KMS-11 (cell line): ENCODE measurements at regions not wholly inside any gene's neighbourhood (a gene's known extent, or its start where the extent isn't known, plus 50 kb on each side); places are given as distances from the start of the nearest gene placed in this dataset.

ENCODE experiments used
- H2AFZ ChIP-seq: fragments of 200-600 bp; sonication (generic); 2 replicates; pipeline ENCODE4 v1.6.1; 2016; ENCODE audit warnings: antibody characterized with exemption, mixed run types, low read depth
- H3K27ac ChIP-seq: fragments of 200-600 bp; sonication (generic); 2 replicates; pipeline ENCODE4 v1.6.1; 2016; ENCODE audit warnings: mild to moderate bottlenecking, mixed run types
- H3K27me3 ChIP-seq: fragments of 200-600 bp; sonication (generic); 2 replicates; pipeline ENCODE4 v1.6.1; 2017; ENCODE audit warnings: mild to moderate bottlenecking, low read depth, mixed run types, moderate library complexity; ENCODE audit not compliant: insufficient read depth
- H3K36me3 ChIP-seq: fragments of 200-600 bp; sonication (generic); 2 replicates; pipeline ENCODE4 v1.6.1; 2017; ENCODE audit warnings: mild to moderate bottlenecking, mixed run types; ENCODE audit not compliant: insufficient read depth
- H3K4me1 ChIP-seq: fragments of 200-600 bp; sonication (generic); 2 replicates; pipeline ENCODE4 v1.6.1; 2016; ENCODE audit warnings: mild to moderate bottlenecking, low read depth, mixed run types; ENCODE audit not compliant: poor library complexity, severe bottlenecking
- H3K4me2 ChIP-seq: fragments of 200-600 bp; sonication (generic); 2 replicates; pipeline ENCODE4 v1.7.0; 2016; ENCODE audit warnings: mild to moderate bottlenecking, mixed run types
- H3K4me3 ChIP-seq: fragments of 200-600 bp; sonication (generic); IDR thresholded peaks from 2 replicates; pipeline ENCODE4 v1.6.1; 2017; ENCODE audit warnings: low read depth, low read length, mixed read lengths; ENCODE audit not compliant: insufficient read depth
- H3K79me2 ChIP-seq: fragments of 200-600 bp; sonication (generic); 2 replicates; pipeline ENCODE4 v1.6.1; 2016; ENCODE audit warnings: low read depth, mixed run types; ENCODE audit not compliant: insufficient read depth
- H3K9ac ChIP-seq: fragments of 200-600 bp; sonication (generic); 2 replicates; pipeline ENCODE4 v1.6.1; 2016; ENCODE audit warnings: mild to moderate bottlenecking, mixed run types
- H4K20me1 ChIP-seq: fragments of 200-600 bp; sonication (generic); 2 replicates; pipeline ENCODE4 v1.6.1; 2016; ENCODE audit warnings: mild to moderate bottlenecking, mixed run types; ENCODE audit not compliant: insufficient read depth
- CTCF ChIP-seq: fragments of 200-600 bp; sonication (generic); conservative IDR thresholded peaks from 2 replicates; pipeline ENCODE4 v1.6.1; 2017; ENCODE audit warnings: low read depth, mild to moderate bottlenecking, antibody characterized with exemption, low read length, moderate library complexity, mixed read lengths

DNA sequence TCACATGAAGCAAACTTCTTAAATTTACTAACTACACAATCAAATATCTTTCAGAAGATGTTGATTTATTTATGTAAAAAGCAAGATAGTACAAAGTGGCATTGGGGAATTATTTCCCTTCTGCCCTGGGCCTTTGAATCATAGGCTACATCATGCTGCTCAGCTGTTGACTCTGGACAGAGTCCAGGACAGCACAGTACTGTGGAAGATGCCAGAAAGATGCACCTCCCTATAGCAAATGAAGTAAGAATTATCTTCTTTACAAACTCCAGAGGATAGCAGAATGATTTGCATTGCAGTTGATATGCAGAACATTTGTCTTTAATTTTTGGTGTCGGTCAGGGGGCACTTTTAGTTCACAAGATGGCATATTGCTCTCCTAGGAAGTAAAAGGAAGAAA lies 1354.5 kb upstream of the ZEB2 start:
- H3K4me1 ChIP-seq: no peaks in the 10 kb centered on the region
- no peak overlapping the region for H3K9ac ChIP-seq
- H4K20me1 ChIP-seq: no peaks in the 10 kb centered on the region
- H3K36me3 ChIP-seq: no peaks in the 10 kb centered on the region
- no peaks in the 10 kb centered on the region for H3K79me2 ChIP-seq
- H2AFZ ChIP-seq: no peak overlapping the region
- no peak overlapping the region for H3K4me3 ChIP-seq
- TF ChIP-seq CTCF: no peak
- H3K27me3 ChIP-seq: no peaks in the 10 kb centered on the region
- H3K4me2 ChIP-seq: no peak overlapping the region
- no peak overlapping the region for H3K27ac ChIP-seq

DNA sequence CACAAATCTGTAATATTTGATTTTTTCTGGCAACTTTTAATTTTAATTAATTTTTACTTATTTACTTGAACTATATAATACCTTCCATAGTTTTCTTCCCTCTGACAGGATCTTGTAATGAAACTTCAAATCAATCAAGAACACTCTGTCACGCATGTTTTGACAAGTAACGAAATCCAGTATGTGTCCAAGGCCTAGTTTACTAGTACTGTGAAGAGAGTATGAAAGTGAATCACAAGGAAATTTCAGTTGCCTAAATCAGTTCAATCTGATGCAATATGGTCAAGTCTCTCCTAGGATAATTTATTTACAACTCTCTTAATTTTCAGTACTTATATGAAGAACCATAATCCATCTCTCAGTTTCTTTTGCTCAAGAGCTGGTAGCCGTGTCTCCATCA lies 1344.6 kb upstream of the ZEB2 start:
- Histone ChIP-seq H3K36me3 (no peaks in the 10 kb centered on the region), H3K79me2 (no peaks in the 10 kb centered on the region), H3K27me3 (no peaks in the 10 kb centered on the region), H3K9ac (no peak overlapping the region), H3K4me3 (no peak overlapping the region), H2AFZ (no peak overlapping the region), H3K4me1 (no peaks in the 10 kb centered on the region), H3K4me2 (no peak overlapping the region), H4K20me1 (no peaks in the 10 kb centered on the region), H3K27ac (no peak overlapping the region)
- TF ChIP-seq CTCF: no peak

GRCh38 chr2:145861940-145862339 lies 1342.0 kb upstream of the ZEB2 start:
- H3K4me3 ChIP-seq: no peak overlapping the region
- no peaks in the 10 kb centered on the region for H3K4me1 ChIP-seq
- no peaks in the 10 kb centered on the region for H3K27me3 ChIP-seq
- no peaks in the 10 kb centered on the region for H3K36me3 ChIP-seq
- no peak overlapping the region for H3K27ac ChIP-seq
- H2AFZ ChIP-seq: no peak overlapping the region
- H3K9ac ChIP-seq: no peak overlapping the region
- H3K79me2 ChIP-seq: no peaks in the 10 kb centered on the region
- H4K20me1 ChIP-seq: no peaks in the 10 kb centered on the region
- TF ChIP-seq CTCF: no peak
- no peak overlapping the region for H3K4me2 ChIP-seq

DNA sequence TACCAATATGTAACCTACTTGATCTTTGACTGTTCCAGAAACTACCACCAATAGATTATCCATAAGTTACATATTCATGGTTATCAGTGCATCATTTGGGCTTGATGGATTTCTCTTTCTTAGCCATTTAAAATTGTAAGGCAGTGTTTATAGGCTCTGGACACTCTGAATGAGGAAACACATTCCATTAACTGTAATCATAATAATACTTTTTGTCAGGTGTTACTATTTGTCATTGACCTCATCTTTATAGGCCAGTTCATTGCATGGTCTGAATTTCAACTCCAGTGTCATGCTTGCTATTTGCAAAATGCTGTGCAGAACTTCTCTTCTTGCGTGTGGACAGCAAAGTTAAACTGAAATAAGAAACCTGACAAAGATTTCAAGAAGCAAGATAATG lies 1340.2 kb upstream of the ZEB2 start:
- Histone ChIP-seq H3K36me3 (no peaks in the 10 kb centered on the region), H3K9ac (no peak overlapping the region), H3K27ac (no peak overlapping the region), H4K20me1 (no peaks in the 10 kb centered on the region), H3K27me3 (no peaks in the 10 kb centered on the region), H3K4me2 (no peak overlapping the region), H3K4me3 (no peak overlapping the region), H3K4me1 (no peaks in the 10 kb centered on the region), H2AFZ (no peak overlapping the region), H3K79me2 (no peaks in the 10 kb centered on the region)
- no peak for TF ChIP-seq CTCF

- Histone ChIP-seq H3K4me1 (no peaks in the 10 kb centered on the region), H3K4me3 (no peak overlapping the region), H3K9ac (no peak overlapping the region), H2AFZ (no peak overlapping the region), H3K79me2 (no peaks in the 10 kb centered on the region), H3K4me2 (no peak overlapping the region), H4K20me1 (no peaks in the 10 kb centered on the region), H3K27ac (no peak overlapping the region), H3K36me3 (no peaks in the 10 kb centered on the region), H3K27me3 (no peaks in the 10 kb centered on the region)
- TF ChIP-seq CTCF: no peak
Observed at GRCh38 chr2:145855142-145855541, 1335.2 kb upstream of the ZEB2 start.
